ENCODE measurements at regions not wholly inside any gene's neighbourhood (a gene's known extent, or its start where the extent isn't known, plus 50 kb on each side); places are given as distances from the start of the nearest gene placed in this dataset.

DNA sequence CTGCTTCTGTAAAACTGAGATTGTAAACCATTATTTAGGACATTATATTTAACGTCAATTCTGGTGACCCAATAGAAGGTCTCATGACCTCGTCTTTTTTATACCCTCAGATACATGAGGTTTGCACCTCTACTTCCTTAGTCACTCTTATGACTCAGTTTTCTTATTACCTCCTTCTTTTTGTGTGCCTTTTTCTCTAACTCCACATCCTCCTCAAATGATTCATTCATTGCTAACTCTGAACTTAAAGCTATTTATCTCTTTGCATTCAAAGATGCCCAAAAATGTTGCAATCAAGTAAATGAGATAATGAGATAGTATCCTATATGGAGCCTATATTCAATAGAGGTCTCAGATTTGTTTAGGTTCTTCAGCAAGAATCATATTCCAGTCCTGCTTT lies 121.0 kb upstream of the KYNU start:
- TF ChIP-seq, protein P1, sequence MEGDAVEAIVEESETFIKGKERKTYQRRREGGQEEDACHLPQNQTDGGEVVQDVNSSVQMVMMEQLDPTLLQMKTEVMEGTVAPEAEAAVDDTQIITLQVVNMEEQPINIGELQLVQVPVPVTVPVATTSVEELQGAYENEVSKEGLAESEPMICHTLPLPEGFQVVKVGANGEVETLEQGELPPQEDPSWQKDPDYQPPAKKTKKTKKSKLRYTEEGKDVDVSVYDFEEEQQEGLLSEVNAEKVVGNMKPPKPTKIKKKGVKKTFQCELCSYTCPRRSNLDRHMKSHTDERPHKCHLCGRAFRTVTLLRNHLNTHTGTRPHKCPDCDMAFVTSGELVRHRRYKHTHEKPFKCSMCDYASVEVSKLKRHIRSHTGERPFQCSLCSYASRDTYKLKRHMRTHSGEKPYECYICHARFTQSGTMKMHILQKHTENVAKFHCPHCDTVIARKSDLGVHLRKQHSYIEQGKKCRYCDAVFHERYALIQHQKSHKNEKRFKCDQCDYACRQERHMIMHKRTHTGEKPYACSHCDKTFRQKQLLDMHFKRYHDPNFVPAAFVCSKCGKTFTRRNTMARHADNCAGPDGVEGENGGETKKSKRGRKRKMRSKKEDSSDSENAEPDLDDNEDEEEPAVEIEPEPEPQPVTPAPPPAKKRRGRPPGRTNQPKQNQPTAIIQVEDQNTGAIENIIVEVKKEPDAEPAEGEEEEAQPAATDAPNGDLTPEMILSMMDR (conservative IDR thresholded peaks at IDR 0.05 in 1 of 2, IDR thresholded peaks at IDR 0.05 in 1 of 2; ENCODE audit: extremely low read depth in 1 of 2, insufficient read depth in 1 of 2, low read depth in 1 of 2, low read length in 2 of 2): no peak
- TF ChIP-seq EZH2 (IDR thresholded peaks at IDR 0.05; ENCODE audit: borderline replicate concordance, low read length): no peak
